Erythroblast (primary cell): ENCODE measurements at regions not wholly inside any gene's neighbourhood (a gene's known extent, or its start where the extent isn't known, plus 50 kb on each side); places are given as distances from the start of the nearest gene placed in this dataset.

Experiments used
- GATA1 ChIP-seq: IDR thresholded peaks from 2 replicates; pipeline ENCODE4 v1.6.1; 2011; ENCODE audit warnings: low read depth, mild to moderate bottlenecking, control low read depth, low read length, moderate library complexity
- POLR2A ChIP-seq: IDR thresholded peaks from 2 replicates; pipeline ENCODE4 v1.6.1; 2011; ENCODE audit warnings: mild to moderate bottlenecking, low read length

- TF ChIP-seq POLR2A (no peak), GATA1 (no peak)
These were observed 252.2 kb upstream of the RAB6C start for GRCh38 chr2:129727286-129727685.
